SK-MEL-5 (cell line): ENCODE measurements at regions not wholly inside any gene's neighbourhood (a gene's known extent, or its start where the extent isn't known, plus 50 kb on each side); places are given as distances from the start of the nearest gene placed in this dataset.

ENCODE experiments used
- DNase-seq: peaks from one replicate; pipeline ENCODE4 v3.0.0-alpha.2; 2016; ENCODE audit warnings: low read depth, low spot score
- in situ Hi-C: cut with HindIII; loops from 2 replicates; pipeline ENCODE4 v1.10.0; 2016; ENCODE audit warnings: low sequenced_read_pairs, high pct_unique_total_duplicates, low pct_unique_long_range_greater_than_20kb

- no peak for DNase-seq
- in situ Hi-C loops, result no loop called here
Observed at GRCh38 chr13:39215971-39216370, 177.7 kb downstream of the NHLRC3 start.

- in situ Hi-C loops, result no loop called here
- peak; percentile 44 for DNase-seq
Observed at GRCh38 chr13:39217471-39217870, 179.2 kb downstream of the NHLRC3 start.

- no peak for DNase-seq
- in situ Hi-C loops, result no loop called here
Observed at GRCh38 chr13:39224671-39225240, 186.5 kb downstream of the NHLRC3 start.

- DNase-seq, result no peak
- in situ Hi-C loops, result no loop called here
Observed at GRCh38 chr13:39225860-39226259, 187.6 kb downstream of the NHLRC3 start.

GRCh38 chr13:39226359-39226758, 188.1 kb downstream of the NHLRC3 start:
- in situ Hi-C loops, result no loop called here
- no peak for DNase-seq

GRCh38 chr13:39232401-39232980, 194.2 kb downstream of the NHLRC3 start:
- in situ Hi-C loops, result no loop called here
- no peak for DNase-seq

- DNase-seq, result no peak
- in situ Hi-C loops, result no loop called here
Observed at GRCh38 chr13:39232999-39233398, 194.7 kb downstream of the NHLRC3 start.

GRCh38 chr13:39233519-39233918, 195.3 kb downstream of the NHLRC3 start:
- DNase-seq, result no peak
- in situ Hi-C loops, result no loop called here

GRCh38 chr13:39244561-39245230, 206.4 kb downstream of the NHLRC3 start:
- DNase-seq, result no peak
- in situ Hi-C loops, result no loop called here

GRCh38 chr13:39245688-39246087, 207.4 kb downstream of the NHLRC3 start:
- in situ Hi-C loops, result no loop called here
- no peak for DNase-seq

GRCh38 chr13:39249982-39250381, 211.7 kb downstream of the NHLRC3 start:
- in situ Hi-C loops, result no loop called here
- DNase-seq, result no peak

- in situ Hi-C loops, result no loop called here
- no peak for DNase-seq
Observed at GRCh38 chr13:39250440-39250839, 212.2 kb downstream of the NHLRC3 start.

GRCh38 chr13:39251340-39251739, 213.1 kb downstream of the NHLRC3 start:
- DNase-seq, result no peak
- in situ Hi-C loops, result no loop called here

- peak; percentile 3 for DNase-seq
- in situ Hi-C loops, result no loop called here
Observed at GRCh38 chr13:39253774-39254173, 215.5 kb downstream of the NHLRC3 start.

- no peak for DNase-seq
- in situ Hi-C loops, result no loop called here
Observed at GRCh38 chr13:39254601-39255000, 216.3 kb downstream of the NHLRC3 start.

GRCh38 chr13:39257642-39258041, 219.4 kb downstream of the NHLRC3 start:
- in situ Hi-C loops, result no loop called here
- DNase-seq, result no peak

- no peak for DNase-seq
- in situ Hi-C loops, result no loop called here
Observed at GRCh38 chr13:39259371-39260140, 221.3 kb downstream of the NHLRC3 start.

GRCh38 chr13:39263033-39263432, 224.8 kb downstream of the NHLRC3 start:
- in situ Hi-C loops, result no loop called here
- DNase-seq, result peak; percentile 82

- in situ Hi-C loops, result no loop called here
- DNase-seq, result no peak
Observed at GRCh38 chr13:39263531-39263930, 225.3 kb downstream of the NHLRC3 start.
